NCI-H446 treated with DMSO at 0.1 percent for 48 hours (cell line): ENCODE measurements at regions not wholly inside any gene's neighbourhood (a gene's known extent, or its start where the extent isn't known, plus 50 kb on each side); places are given as distances from the start of the nearest gene placed in this dataset.

Source experiments
- DNase-seq: peaks from one replicate; lab custom pipeline; 2025; lab: John Stamatoyannopoulos, UW

- DNase-seq = no peak
Measured at GRCh38 chr6:2562721-2563451, 187.8 kb downstream of the MYLK4 start.

- no peak for DNase-seq
Measured at GRCh38 chr6:2560917-2561698, 189.6 kb downstream of the MYLK4 start.

GRCh38 chr6:2560140-2560818 is 190.4 kb downstream of the MYLK4 start:
- no peak for DNase-seq

GRCh38 chr6:2558861-2559801 is 191.6 kb downstream of the MYLK4 start:
- DNase-seq = no peak

- DNase-seq = no peak
Measured at GRCh38 chr6:2558098-2558680, 192.5 kb downstream of the MYLK4 start.

- DNase-seq = no peak
Measured at GRCh38 chr6:2557181-2557720, 193.5 kb downstream of the MYLK4 start.

DNA sequence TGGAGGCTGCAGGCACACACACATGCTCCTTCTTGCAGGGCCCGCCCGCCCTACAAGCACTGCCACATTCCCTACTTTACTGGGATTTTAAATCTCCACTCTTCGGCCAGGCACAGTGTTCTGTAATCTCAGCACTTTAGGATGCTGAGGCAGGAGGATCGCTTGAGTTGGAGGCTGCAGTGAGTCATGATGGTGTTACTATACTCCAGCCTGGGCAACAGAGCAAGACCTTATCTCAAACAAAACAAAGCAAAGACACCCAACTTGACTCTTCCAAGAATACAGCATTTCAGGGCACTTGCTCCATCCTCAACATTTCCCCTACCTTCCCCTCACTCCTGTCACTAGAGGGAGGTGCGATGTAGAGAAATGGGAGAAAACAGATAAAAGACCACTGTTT is 194.0 kb downstream of the MYLK4 start:
- DNase-seq = no peak

DNA sequence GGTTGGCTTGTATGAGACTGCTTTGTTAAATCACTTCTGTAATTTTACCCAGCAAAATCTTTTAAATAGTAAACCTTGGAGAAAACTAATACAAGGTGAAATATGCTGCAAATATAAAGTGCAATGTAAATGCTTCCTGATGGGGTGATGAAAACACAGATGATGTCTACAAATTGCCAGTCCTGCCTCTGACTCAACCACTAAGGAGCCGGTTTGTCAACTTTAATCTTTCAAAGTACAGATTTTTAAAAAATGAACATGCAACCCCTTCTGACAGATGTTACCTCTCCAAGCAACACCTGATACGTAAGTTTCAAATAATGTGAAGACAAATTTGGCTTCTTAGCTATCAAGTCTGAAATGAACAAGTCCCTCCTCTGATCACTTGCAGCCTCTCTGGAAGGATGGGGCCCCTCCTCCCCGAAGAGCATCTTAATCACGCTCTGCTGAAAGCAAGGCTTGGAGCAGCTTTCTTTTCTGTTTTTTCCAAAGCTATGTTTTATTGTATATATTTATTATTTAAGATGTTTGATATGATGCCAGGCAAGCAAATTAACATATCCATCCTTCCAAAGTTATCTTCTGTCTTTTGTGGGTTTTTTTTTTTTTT is 196.0 kb downstream of the MYLK4 start:
- DNase-seq = no peak

GRCh38 chr6:2552526-2553154 is 198.1 kb downstream of the MYLK4 start:
- no peak for DNase-seq

GRCh38 chr6:2551705-2552104 is 199.0 kb downstream of the MYLK4 start:
- no peak for DNase-seq

DNA sequence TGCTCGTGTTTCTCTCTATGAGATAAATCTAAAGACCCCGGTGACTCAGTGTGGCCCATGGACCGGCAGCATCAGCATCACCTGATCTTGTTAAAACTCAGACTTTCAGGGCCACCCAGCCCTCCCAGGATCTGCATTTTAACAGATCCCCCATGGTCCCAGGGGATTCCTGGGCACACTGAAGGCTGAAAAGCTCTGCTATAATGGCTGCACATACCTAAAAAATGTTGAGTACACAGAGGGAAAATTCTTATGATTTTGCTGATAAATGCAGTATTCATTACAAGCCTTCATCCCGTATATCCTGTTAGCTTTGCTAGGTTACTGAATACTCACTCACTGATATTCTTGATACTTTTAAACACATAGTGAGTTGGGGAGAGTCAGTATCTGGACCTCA is 200.5 kb downstream of the MYLK4 start:
- DNase-seq = no peak

GRCh38 chr6:2549834-2550233 is 200.9 kb downstream of the MYLK4 start:
- no peak for DNase-seq

GRCh38 chr6:2547355-2547754 is 203.4 kb downstream of the MYLK4 start:
- DNase-seq = no peak

DNA sequence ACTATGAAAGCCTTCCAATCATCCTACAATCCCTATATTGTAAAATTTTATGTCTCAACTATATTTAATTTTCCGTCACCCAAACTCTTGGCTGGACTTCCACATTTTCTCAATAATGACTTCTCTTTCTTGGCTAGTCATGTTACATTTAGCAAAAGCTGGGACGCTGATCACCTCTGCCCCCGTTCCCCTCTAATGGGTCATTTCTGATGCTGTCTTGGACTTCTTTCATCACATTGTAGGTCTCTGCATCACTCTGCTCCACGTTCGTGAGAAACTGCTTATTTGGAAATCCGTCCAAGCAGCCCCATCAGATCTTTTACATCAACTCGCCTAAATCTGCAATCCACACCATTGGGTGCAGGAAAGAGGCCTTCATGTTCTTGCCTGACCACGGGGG is 203.8 kb downstream of the MYLK4 start:
- DNase-seq = no peak

GRCh38 chr6:2545383-2546038 is 205.2 kb downstream of the MYLK4 start:
- no peak for DNase-seq

GRCh38 chr6:2543321-2543720 is 207.4 kb downstream of the MYLK4 start:
- no peak for DNase-seq

DNA sequence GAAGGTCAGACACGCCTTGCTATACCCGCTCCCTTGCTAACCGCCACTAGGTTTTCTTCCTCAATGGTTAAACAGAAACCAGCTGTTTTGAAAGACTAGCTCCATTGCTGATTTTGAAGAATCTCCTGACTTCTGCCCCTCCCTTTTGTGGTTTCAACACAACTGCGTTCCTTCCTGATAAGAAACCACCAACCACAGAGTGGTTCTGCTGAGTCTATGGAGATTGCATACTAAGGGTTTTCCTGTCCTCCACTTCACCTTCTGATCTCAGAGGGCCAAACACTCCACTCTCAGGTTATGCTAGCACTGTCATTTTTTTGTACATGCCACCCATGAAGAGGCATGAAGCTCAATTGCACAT is 207.9 kb downstream of the MYLK4 start:
- no peak for DNase-seq

DNA sequence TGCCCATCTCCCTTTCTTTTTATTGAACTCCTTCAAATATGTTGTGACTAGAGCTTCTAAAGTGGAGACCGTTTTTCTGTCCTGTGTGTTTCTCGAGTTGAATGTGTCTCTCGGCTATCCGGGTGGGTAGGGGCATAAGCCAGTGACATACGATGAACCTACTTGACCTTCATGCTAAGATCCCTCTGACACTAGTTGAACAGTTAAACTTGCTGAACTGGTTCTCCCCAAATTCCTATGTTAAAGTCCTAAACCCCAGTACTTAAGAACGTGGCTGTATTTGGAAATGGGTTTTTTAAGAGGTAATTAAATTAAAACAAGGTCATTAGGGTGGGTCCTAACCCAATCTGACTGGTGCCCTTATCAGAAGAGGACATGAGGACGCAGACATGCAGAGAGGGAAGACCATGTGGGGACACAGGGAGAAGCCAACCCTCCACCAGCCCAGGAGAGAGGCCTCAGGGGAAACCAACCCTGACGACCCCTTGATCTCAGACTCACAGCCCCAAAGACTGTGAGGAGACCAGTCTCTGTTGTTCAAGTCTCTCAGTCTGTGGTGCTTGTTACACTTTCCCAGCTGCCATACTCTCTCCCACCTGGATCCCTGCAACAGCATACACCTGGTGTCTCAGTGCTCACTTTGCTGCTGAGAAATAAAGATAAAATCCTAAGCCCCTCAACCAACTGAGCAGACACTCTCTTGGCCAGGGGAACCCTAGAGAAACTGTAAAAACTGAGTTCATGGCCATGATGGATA is 208.4 kb downstream of the MYLK4 start:
- DNase-seq = no peak

- DNase-seq = no peak
Measured at GRCh38 chr6:2536451-2536850, 214.3 kb downstream of the MYLK4 start.
